HepG2 (cell line): ENCODE measurements at regions not wholly inside any gene's neighbourhood (a gene's known extent, or its start where the extent isn't known, plus 50 kb on each side); places are given as distances from the start of the nearest gene placed in this dataset.

ENCODE experiments used
- ATAC-seq: fragments of 200-7000 bp; cut with Tn5 transposase; 3 replicates; pipeline ENCODE4 v1.9.1; 2020; ENCODE audit warnings: mild to moderate bottlenecking, moderate library complexity
- BruUV-seq: library from RNA; stranded (reverse); fragments of 400-500 nt; replicated peaks from 2 replicates; lab custom pipeline; 2021; lab: Mats Ljungman, UMichigan
- CTCF ChIA-PET: fragments of 300-600 bp; formaldehyde crosslinking; extraction: SDS; loops from one replicate; lab custom pipeline; 2021; ENCODE audit warnings: low total read pairs, inconsistent platforms, low intra/inter-chr PET ratio; lab: Yijun Ruan, JAX
- POLR2A ChIA-PET: fragments of 350-600 bp; sonication (Branson Sonifier 250); formaldehyde crosslinking; loops from one replicate; lab custom pipeline; 2020; ENCODE audit warnings: antibody characterized with exemption, inconsistent platforms; lab: Yijun Ruan, JAX
- DNase-seq: peaks from one replicate; pipeline ENCODE4 v3.0.0-alpha.2; 2015; ENCODE audit warnings: low spot score
- FAIRE-seq: peaks from 3 replicates; lab custom pipeline; 2011; peaks lifted over from hg19 to GRCh38; lab: Jason Lieb, UNC
- H2AFZ ChIP-seq: one replicate; pipeline ENCODE4 v1.6.1; 2011; ENCODE audit warnings: low read length, inconsistent platforms
- H3K27ac ChIP-seq: fragments of 300-600 bp; 3 replicates; pipeline ENCODE4 v1.8.0; 2011; ENCODE audit warnings: mixed run types, mild to moderate bottlenecking, mixed read lengths, low read length, inconsistent platforms; ENCODE audit not compliant: insufficient read depth; ENCODE audit errors: extremely low read length
- H3K27me3 ChIP-seq, 2 experiments: fragments of 200-600 bp in 1 of 2; 2 replicates in 1 of 2; 3 replicates in 1 of 2; pipeline versions ENCODE4 v1.6.0 to v1.8.0; 2011; ENCODE audit warnings: low read length in 2 of 2, mild to moderate bottlenecking in 2 of 2, moderate library complexity in 2 of 2, inconsistent platforms in 1 of 2; ENCODE audit not compliant: insufficient read depth in 2 of 2, control insufficient read depth in 1 of 2
- H3K36me3 ChIP-seq, 2 experiments: fragments of 200-600 bp in 1 of 2; replicated peaks in 1 of 2; 2 replicates in 1 of 2; 3 replicates in 1 of 2; pipeline versions ENCODE4 v1.5.1 to v1.8.0; 2011; ENCODE audit warnings: low read length in 2 of 2, inconsistent platforms in 1 of 2; ENCODE audit not compliant: insufficient read depth in 2 of 2, control insufficient read depth in 1 of 2
- H3K4me1 ChIP-seq: 2 replicates; pipeline ENCODE4 v1.5.1; 2012; ENCODE audit warnings: low read length, inconsistent platforms; ENCODE audit not compliant: insufficient read depth
- H3K4me2 ChIP-seq: 2 replicates; pipeline ENCODE4 v1.6.0; 2011; ENCODE audit warnings: low read depth, low read length, inconsistent platforms
- H3K4me3 ChIP-seq, 3 experiments: fragments of 200-600 bp in 1 of 3; sonication (generic), shearing (Covaris generic) in 1 of 3; replicated peaks in 1 of 3; 2 replicates each; pipeline ENCODE4 v1.5.1; 2011 to 2016; ENCODE audit warnings: low read length in 3 of 3, inconsistent platforms in 2 of 3, low read depth in 2 of 3, mild to moderate bottlenecking in 2 of 3, control low read depth in 1 of 3, mixed read lengths in 1 of 3; ENCODE audit not compliant: insufficient read depth in 1 of 3
- H3K79me2 ChIP-seq: one replicate; pipeline ENCODE4 v1.6.1; 2011; ENCODE audit warnings: low read length, inconsistent platforms; ENCODE audit not compliant: insufficient read depth
- H3K9ac ChIP-seq: 2 replicates; pipeline ENCODE4 v1.6.0; 2011; ENCODE audit warnings: mild to moderate bottlenecking, low read depth, low read length, inconsistent platforms; ENCODE audit not compliant: insufficient read depth
- H3K9me3 ChIP-seq: 2 replicates; pipeline ENCODE4 v1.5.1; 2012; ENCODE audit warnings: mild to moderate bottlenecking, low read length
- H4K20me1 ChIP-seq: 2 replicates; pipeline ENCODE4 v1.6.0; 2011; ENCODE audit warnings: inconsistent platforms, mild to moderate bottlenecking, low read length, moderate library complexity; ENCODE audit not compliant: insufficient read depth
- ARID2 ChIP-seq: sonication (generic); formaldehyde crosslinking; IDR thresholded peaks from 2 replicates; pipeline ENCODE4 v1.8.1; 2022; ENCODE audit warnings: mild to moderate bottlenecking, missing genetic modification reagents, borderline replicate concordance
- CAMTA2 ChIP-seq: sonication (generic); formaldehyde crosslinking; IDR thresholded peaks from 2 replicates; pipeline ENCODE4 v1.4.0; 2020; ENCODE audit warnings: mild to moderate bottlenecking, missing genetic modification reagents, borderline replicate concordance
- EEA1 ChIP-seq: sonication (generic); formaldehyde crosslinking; IDR thresholded peaks from 2 replicates; pipeline ENCODE4 v1.5.1; 2020; ENCODE audit warnings: mild to moderate bottlenecking, missing genetic modification reagents, borderline replicate concordance
- ERF ChIP-seq: IDR thresholded peaks from 2 replicates; pipeline ENCODE4 v1.6.1; 2018; ENCODE audit warnings: missing biosample characterization, missing genetic modification reagents
- IKZF1 ChIP-seq: fragments of 450-650 bp; IDR thresholded peaks from 2 replicates; pipeline ENCODE4 v1.7.1; 2016
- MIER3 ChIP-seq: IDR thresholded peaks from 2 replicates; pipeline ENCODE4 v1.6.1; 2016; ENCODE audit warnings: missing compliant biosample characterization, borderline replicate concordance
- NPAS2 ChIP-seq: sonication (generic); formaldehyde crosslinking; IDR thresholded peaks from 2 replicates; pipeline ENCODE4 v1.8.0; 2022; ENCODE audit warnings: mild to moderate bottlenecking, missing genetic modification reagents, borderline replicate concordance
- SMYD3 ChIP-seq: sonication (generic); formaldehyde crosslinking; IDR thresholded peaks from 2 replicates; pipeline ENCODE4 v1.8.1; 2023; ENCODE audit warnings: mild to moderate bottlenecking, missing genetic modification reagents
- SNAPC2 ChIP-seq: sonication (generic); formaldehyde crosslinking; IDR thresholded peaks from 2 replicates; pipeline ENCODE4 v1.8.1; 2022; ENCODE audit warnings: mild to moderate bottlenecking, missing genetic modification reagents
- ZBTB7A ChIP-seq: sonication (generic); formaldehyde crosslinking; IDR thresholded peaks from 2 replicates; pipeline ENCODE4 v1.8.0; 2022; ENCODE audit warnings: mild to moderate bottlenecking, missing genetic modification reagents
- ZNF616 ChIP-seq: sonication (generic); formaldehyde crosslinking; IDR thresholded peaks from 2 replicates; pipeline ENCODE4 v1.5.0; 2020; ENCODE audit warnings: low read depth, mild to moderate bottlenecking, missing genetic modification reagents
- ZNF891 ChIP-seq: sonication (generic); formaldehyde crosslinking; IDR thresholded peaks from 2 replicates; pipeline ENCODE4 v1.5.0; 2020; ENCODE audit warnings: mild to moderate bottlenecking, missing genetic modification reagents
- WGBS: methylation state at CpG from one replicate; pipeline ENCODE4 v1.1.6; 2017; ENCODE audit warnings: low lambda C conversion rate; 5-methylcytosine and 5-hydroxymethylcytosine counted together
- in situ Hi-C: cut with HindIII; loops from 2 replicates; pipeline ENCODE4 v1.10.0; 2017; ENCODE audit warnings: low pct_unique_long_range_greater_than_20kb; ENCODE audit not compliant: extremely low pct_ligation_motif_present
- intact Hi-C: fragments of 100-400 bp; cut with micrococcal nuclease; formaldehyde crosslinking; loops from one replicate; pipeline ENCODE4 v1.10.0; 2022; ENCODE audit not compliant: unreplicated experiment
- TF ChIP-seq, protein P1 (sequence below): fragments of 450-650 bp; IDR thresholded peaks from 2 replicates; pipeline ENCODE4 v1.6.1; 2016
- TF ChIP-seq, protein P2 (sequence below): sonication (generic); formaldehyde crosslinking; IDR thresholded peaks from 2 replicates; pipeline ENCODE4 v1.5.0; 2020; ENCODE audit warnings: missing genetic modification reagents
- TF ChIP-seq, protein P3 (sequence below): sonication (generic); formaldehyde crosslinking; IDR thresholded peaks from 2 replicates; pipeline ENCODE4 v1.4.0; 2020; ENCODE audit warnings: missing genetic modification reagents, borderline replicate concordance

DNA sequence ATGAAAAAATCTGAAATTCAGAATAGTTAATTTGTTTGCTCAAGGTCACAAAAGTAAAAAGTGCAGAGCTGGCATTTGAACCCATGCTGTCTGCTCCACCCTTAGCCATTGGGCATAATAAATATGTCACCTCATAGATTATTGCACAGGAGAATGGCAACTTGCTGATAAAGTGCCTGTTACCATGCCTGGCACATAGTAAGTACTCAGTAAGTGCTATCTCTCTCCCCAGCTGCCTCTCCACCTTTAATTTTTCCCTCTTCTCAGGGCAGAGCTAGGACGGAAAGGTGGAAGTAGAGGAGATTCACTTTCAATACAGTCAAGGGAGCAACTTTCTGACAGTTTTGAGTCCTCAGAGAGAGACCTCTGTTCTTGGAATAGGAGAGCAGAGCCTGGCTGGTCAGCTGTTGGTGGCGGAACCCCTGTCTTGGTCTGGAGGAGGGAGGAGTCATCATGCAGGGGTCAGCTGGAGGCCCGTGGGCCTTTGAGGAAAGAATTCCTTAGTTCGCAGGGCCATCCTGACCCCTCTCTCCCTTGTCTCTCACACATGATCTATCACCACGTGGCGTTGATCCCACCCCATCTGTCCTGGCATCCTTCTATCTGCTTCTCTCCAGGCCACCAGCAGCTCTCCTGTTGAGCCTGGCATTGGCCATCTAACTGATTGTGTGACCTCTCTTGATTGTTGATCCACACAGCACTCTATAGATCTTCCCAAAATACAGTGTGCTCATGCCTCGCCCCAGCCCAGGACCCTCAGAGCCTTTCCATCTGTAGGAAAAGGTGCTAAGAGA is 149.3 kb downstream of the RPLP1 start:
- no peak overlapping the region for H3K4me3 ChIP-seq
- TF ChIP-seq CAMTA2 (CRISPR knock-in tag) = no peak
- TF ChIP-seq, protein P1, sequence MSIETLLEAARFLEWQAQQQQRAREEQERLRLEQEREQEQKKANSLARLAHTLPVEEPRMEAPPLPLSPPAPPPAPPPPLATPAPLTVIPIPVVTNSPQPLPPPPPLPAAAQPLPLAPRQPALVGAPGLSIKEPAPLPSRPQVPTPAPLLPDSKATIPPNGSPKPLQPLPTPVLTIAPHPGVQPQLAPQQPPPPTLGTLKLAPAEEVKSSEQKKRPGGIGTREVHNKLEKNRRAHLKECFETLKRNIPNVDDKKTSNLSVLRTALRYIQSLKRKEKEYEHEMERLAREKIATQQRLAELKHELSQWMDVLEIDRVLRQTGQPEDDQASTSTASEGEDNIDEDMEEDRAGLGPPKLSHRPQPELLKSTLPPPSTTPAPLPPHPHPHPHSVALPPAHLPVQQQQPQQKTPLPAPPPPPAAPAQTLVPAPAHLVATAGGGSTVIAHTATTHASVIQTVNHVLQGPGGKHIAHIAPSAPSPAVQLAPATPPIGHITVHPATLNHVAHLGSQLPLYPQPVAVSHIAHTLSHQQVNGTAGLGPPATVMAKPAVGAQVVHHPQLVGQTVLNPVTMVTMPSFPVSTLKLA = peak; percentile 75
- TF ChIP-seq, protein P2, sequence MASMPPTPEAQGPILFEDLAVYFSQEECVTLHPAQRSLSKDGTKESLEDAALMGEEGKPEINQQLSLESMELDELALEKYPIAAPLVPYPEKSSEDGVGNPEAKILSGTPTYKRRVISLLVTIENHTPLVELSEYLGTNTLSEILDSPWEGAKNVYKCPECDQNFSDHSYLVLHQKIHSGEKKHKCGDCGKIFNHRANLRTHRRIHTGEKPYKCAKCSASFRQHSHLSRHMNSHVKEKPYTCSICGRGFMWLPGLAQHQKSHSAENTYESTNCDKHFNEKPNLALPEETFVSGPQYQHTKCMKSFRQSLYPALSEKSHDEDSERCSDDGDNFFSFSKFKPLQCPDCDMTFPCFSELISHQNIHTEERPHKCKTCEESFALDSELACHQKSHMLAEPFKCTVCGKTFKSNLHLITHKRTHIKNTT = no peak
- TF ChIP-seq, all 625 proteins: peak for 1
- Histone ChIP-seq H3K9me3 (no peaks in the 10 kb centered on the region), H3K27ac (no peak overlapping the region), H3K36me3 (no peaks in the 10 kb centered on the region), H3K4me2 (no peak overlapping the region), H4K20me1 (peaks cover 82% of the 10 kb centered on the region), H3K27me3 (peaks cover 9 to 97% of the 10 kb centered on the region in 2 experiments; a peak in 4 of 5 replicates), H2AFZ (no peak overlapping the region), H3K9ac (no peak overlapping the region), H3K4me1 (peaks cover 11% of the 10 kb centered on the region), H3K79me2 (no peaks in the 10 kb centered on the region)
- ATAC-seq (no peak), FAIRE-seq (no peak), DNase-seq (no peak)
- ChIA-PET POLR2A (no interaction called here), CTCF (no interaction called here)
- 27% methylated on average over 7 of the region's 7 CpGs for WGBS
- in situ Hi-C loops (no loop called here), intact Hi-C loops (no loop called here)
- BruUV-seq = no TSS peak

DNA sequence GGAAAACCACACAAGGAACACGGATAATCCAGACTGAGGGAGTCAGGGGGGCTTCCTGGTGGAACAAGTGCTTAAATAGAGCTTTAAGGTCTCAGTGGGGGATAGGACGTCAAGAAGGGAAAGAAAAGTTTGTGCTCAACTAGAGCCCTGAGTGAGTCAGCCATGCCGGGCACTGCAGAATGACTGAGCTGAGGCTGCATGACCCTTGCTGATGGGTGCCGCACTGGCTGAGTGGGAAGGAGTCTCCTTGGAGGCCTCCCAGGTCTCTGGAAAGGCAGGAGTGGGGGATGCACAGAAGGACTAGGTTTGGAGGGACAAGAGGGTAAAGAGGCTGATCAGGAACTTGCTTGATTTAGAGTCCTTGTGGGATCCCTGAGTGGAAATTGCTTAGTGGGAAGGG is 150.3 kb downstream of the RPLP1 start:
- Histone ChIP-seq H3K27me3 (peaks cover 9 to 97% of the 10 kb centered on the region in 2 experiments; a peak in 4 of 5 replicates), H3K9ac (no peak overlapping the region), H4K20me1 (peaks cover 82% of the 10 kb centered on the region), H3K36me3 (no peaks in the 10 kb centered on the region), H3K4me3 (no peak overlapping the region), H3K27ac (no peak overlapping the region), H3K4me2 (no peak overlapping the region), H3K9me3 (no peaks in the 10 kb centered on the region), H3K79me2 (no peaks in the 10 kb centered on the region), H2AFZ (no peak overlapping the region), H3K4me1 (peaks cover 11% of the 10 kb centered on the region)
- ChIA-PET CTCF (no interaction called here), POLR2A (interaction anchor here (0.6 kb wide), 1 partner anchor 11 kb away, joined by 4 read pairs; no protein-coding TSS in a partner anchor)
- in situ Hi-C loops (no loop called here), intact Hi-C loops (no loop called here)
- 10% methylated on average over 4 of the region's 4 CpGs for WGBS
- DNase-seq = no peak
- FAIRE-seq = no peak
- ATAC-seq = no peak
- no TSS peak for BruUV-seq
- TF ChIP-seq ARID2 (no peak), ZNF616 (CRISPR knock-in tag) (no peak), MIER3 (no peak), NPAS2 (CRISPR knock-in tag) (no peak), SNAPC2 (CRISPR knock-in tag) (no peak), ZBTB7A (no peak), EEA1 (CRISPR knock-in tag) (no peak), SMYD3 (no peak), ERF (no peak), ZNF891 (CRISPR knock-in tag) (no peak), IKZF1 (no peak)
- TF ChIP-seq, protein P3, sequence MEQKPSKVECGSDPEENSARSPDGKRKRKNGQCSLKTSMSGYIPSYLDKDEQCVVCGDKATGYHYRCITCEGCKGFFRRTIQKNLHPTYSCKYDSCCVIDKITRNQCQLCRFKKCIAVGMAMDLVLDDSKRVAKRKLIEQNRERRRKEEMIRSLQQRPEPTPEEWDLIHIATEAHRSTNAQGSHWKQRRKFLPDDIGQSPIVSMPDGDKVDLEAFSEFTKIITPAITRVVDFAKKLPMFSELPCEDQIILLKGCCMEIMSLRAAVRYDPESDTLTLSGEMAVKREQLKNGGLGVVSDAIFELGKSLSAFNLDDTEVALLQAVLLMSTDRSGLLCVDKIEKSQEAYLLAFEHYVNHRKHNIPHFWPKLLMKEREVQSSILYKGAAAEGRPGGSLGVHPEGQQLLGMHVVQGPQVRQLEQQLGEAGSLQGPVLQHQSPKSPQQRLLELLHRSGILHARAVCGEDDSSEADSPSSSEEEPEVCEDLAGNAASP (CRISPR knock-in tag) = no peak
